ENCODE measurements at regions not wholly inside any gene's neighbourhood (a gene's known extent, or its start where the extent isn't known, plus 50 kb on each side); places are given as distances from the start of the nearest gene placed in this dataset.

- TF ChIP-seq CTCF (IDR thresholded peaks at IDR 0.05), result no peak
- no peak for TF ChIP-seq ZFX (IDR thresholded peaks at IDR 0.05; ENCODE audit: borderline replicate concordance)
These were observed 253.2 kb downstream of the PDHA2 start for GRCh38 chr4:96093057-96093456.

All from 22Rv1 (cell line).